Activated CD8-positive, alpha-beta memory T cell treated with anti-CD3 and anti-CD28 coated beads, Interleukin-2, amount 50 U/mL, for 48 hours (primary cell): ENCODE measurements at regions not wholly inside any gene's neighbourhood (a gene's known extent, or its start where the extent isn't known, plus 50 kb on each side); places are given as distances from the start of the nearest gene placed in this dataset.
"Not testable (repeated sequence)": the region's sequence is repeated elsewhere in the genome, so short reads cannot be mapped to it uniquely, and the experiment has no call there.

Experiments
- DNase-seq: peaks from one replicate; pipeline ENCODE4 v3.0.0-alpha.2; 2020

- DNase-seq, result not testable (repeated sequence)
Observed at GRCh38 chr13:86253497-86253896, 454.3 kb upstream of the SLITRK6 start.

- not testable (repeated sequence) for DNase-seq
Observed at GRCh38 chr13:86255820-86256219, 456.6 kb upstream of the SLITRK6 start.

GRCh38 chr13:86269511-86269910 lies 470.3 kb upstream of the SLITRK6 start:
- no peak for DNase-seq

GRCh38 chr13:86282442-86282841 lies 483.2 kb upstream of the SLITRK6 start:
- DNase-seq, result no peak

- no peak for DNase-seq
Observed at GRCh38 chr13:86283031-86283430, 483.8 kb upstream of the SLITRK6 start.

- DNase-seq, result no peak
Observed at GRCh38 chr13:86298725-86299124, 499.5 kb upstream of the SLITRK6 start.

GRCh38 chr13:86299128-86299527 lies 499.9 kb upstream of the SLITRK6 start:
- DNase-seq, result no peak

- DNase-seq, result no peak
Observed at GRCh38 chr13:86309881-86310280, 510.7 kb upstream of the SLITRK6 start.

GRCh38 chr13:86313421-86313820 lies 514.2 kb upstream of the SLITRK6 start:
- DNase-seq, result no peak

GRCh38 chr13:86318450-86318849 lies 519.2 kb upstream of the SLITRK6 start:
- DNase-seq, result no peak

- no peak for DNase-seq
Observed at GRCh38 chr13:86324191-86324590, 525.0 kb upstream of the SLITRK6 start.

GRCh38 chr13:86355301-86355700 lies 556.1 kb upstream of the SLITRK6 start:
- no peak for DNase-seq

GRCh38 chr13:86357106-86357505 lies 557.9 kb upstream of the SLITRK6 start:
- DNase-seq, result no peak

- not testable (repeated sequence) for DNase-seq
Observed at GRCh38 chr13:86363749-86364148, 564.5 kb upstream of the SLITRK6 start.

- DNase-seq, result no peak
Observed at GRCh38 chr13:86368924-86369323, 569.7 kb upstream of the SLITRK6 start.

GRCh38 chr13:86377451-86377850 lies 578.2 kb upstream of the SLITRK6 start:
- no peak for DNase-seq

- DNase-seq, result no peak
Observed at GRCh38 chr13:86378628-86379027, 579.4 kb upstream of the SLITRK6 start.

- DNase-seq, result no peak
Observed at GRCh38 chr13:86383151-86383550, 583.9 kb upstream of the SLITRK6 start.

- no peak for DNase-seq
Observed at GRCh38 chr13:86383561-86383960, 584.3 kb upstream of the SLITRK6 start.

GRCh38 chr13:86397635-86398034 lies 598.4 kb upstream of the SLITRK6 start:
- DNase-seq, result no peak

GRCh38 chr13:86399572-86399971 lies 600.4 kb upstream of the SLITRK6 start:
- no peak for DNase-seq

- no peak for DNase-seq
Observed at GRCh38 chr13:86402500-86402899, 603.3 kb upstream of the SLITRK6 start.

- DNase-seq, result no peak
Observed at GRCh38 chr13:86403181-86403580, 604.0 kb upstream of the SLITRK6 start.

GRCh38 chr13:86409466-86410241 lies 610.4 kb upstream of the SLITRK6 start:
- no peak for DNase-seq

GRCh38 chr13:86425170-86425815 lies 626.1 kb upstream of the SLITRK6 start:
- DNase-seq, result no peak
